ENCODE measurements at regions not wholly inside any gene's neighbourhood (a gene's known extent, or its start where the extent isn't known, plus 50 kb on each side); places are given as distances from the start of the nearest gene placed in this dataset.
"Not testable (repeated sequence)": the region's sequence is repeated elsewhere in the genome, so short reads cannot be mapped to it uniquely, and the experiment has no call there.

GRCh38 chr3:153856932-153857331, 264.3 kb upstream of the ARHGEF26 start:
- no peak for DNase-seq

GRCh38 chr3:153864793-153865192, 256.4 kb upstream of the ARHGEF26 start:
- no peak for DNase-seq

GRCh38 chr3:153866901-153867300, 254.3 kb upstream of the ARHGEF26 start:
- no peak for DNase-seq

- not testable (repeated sequence) for DNase-seq
These were observed 246.8 kb upstream of the ARHGEF26 start for GRCh38 chr3:153874348-153874747.

GRCh38 chr3:153880493-153880892, 240.7 kb upstream of the ARHGEF26 start:
- no peak for DNase-seq

GRCh38 chr3:153881201-153881600, 240.0 kb upstream of the ARHGEF26 start:
- DNase-seq, result no peak

GRCh38 chr3:153885359-153885758, 235.8 kb upstream of the ARHGEF26 start:
- no peak for DNase-seq

- no peak for DNase-seq
These were observed 231.3 kb upstream of the ARHGEF26 start for GRCh38 chr3:153889905-153890334.

- no peak for DNase-seq
These were observed 229.1 kb upstream of the ARHGEF26 start for GRCh38 chr3:153892126-153892525.

GRCh38 chr3:153894857-153895256, 226.3 kb upstream of the ARHGEF26 start:
- no peak for DNase-seq

- DNase-seq, result no peak
These were observed 225.0 kb upstream of the ARHGEF26 start for GRCh38 chr3:153896197-153896596.

GRCh38 chr3:153897025-153897723, 224.0 kb upstream of the ARHGEF26 start:
- DNase-seq, result no peak

- DNase-seq, result no peak
These were observed 223.3 kb upstream of the ARHGEF26 start for GRCh38 chr3:153897842-153898241.

GRCh38 chr3:153901152-153901551, 220.0 kb upstream of the ARHGEF26 start:
- no peak for DNase-seq

GRCh38 chr3:153901991-153902390, 219.2 kb upstream of the ARHGEF26 start:
- DNase-seq, result no peak

- DNase-seq, result no peak
These were observed 217.8 kb upstream of the ARHGEF26 start for GRCh38 chr3:153903430-153903829.

GRCh38 chr3:153906366-153906765, 214.8 kb upstream of the ARHGEF26 start:
- DNase-seq, result no peak

- no peak for DNase-seq
These were observed 210.8 kb upstream of the ARHGEF26 start for GRCh38 chr3:153910387-153910786.

- DNase-seq, result no peak
These were observed 210.1 kb upstream of the ARHGEF26 start for GRCh38 chr3:153911116-153911515.

GRCh38 chr3:153919773-153920172, 201.4 kb upstream of the ARHGEF26 start:
- DNase-seq, result no peak

GRCh38 chr3:153921826-153922225, 199.4 kb upstream of the ARHGEF26 start:
- DNase-seq, result no peak

- no peak for DNase-seq
These were observed 195.2 kb upstream of the ARHGEF26 start for GRCh38 chr3:153925841-153926514.

GRCh38 chr3:153927107-153927506, 194.1 kb upstream of the ARHGEF26 start:
- no peak for DNase-seq

- no peak for DNase-seq
These were observed 192.3 kb upstream of the ARHGEF26 start for GRCh38 chr3:153928851-153929250.

- not testable (repeated sequence) for DNase-seq
These were observed 187.7 kb upstream of the ARHGEF26 start for GRCh38 chr3:153933481-153933880.

Measured in NCI-H345 (cell line).